Mesendoderm (in vitro differentiated cells): ENCODE measurements at regions not wholly inside any gene's neighbourhood (a gene's known extent, or its start where the extent isn't known, plus 50 kb on each side); places are given as distances from the start of the nearest gene placed in this dataset.

Experiments
- DNase-seq: peaks from one replicate; pipeline ENCODE4 v3.0.0; 2013
- H2AK5ac ChIP-seq: 2 replicates; pipeline ENCODE4 v1.6.1; 2013; ENCODE audit warnings: low read length, inconsistent platforms
- H2BK120ac ChIP-seq: 2 replicates; pipeline ENCODE4 v1.6.1; 2013; ENCODE audit warnings: low read depth, mild to moderate bottlenecking, low read length, moderate library complexity, mixed read lengths
- H2BK15ac ChIP-seq: replicated peaks from 2 replicates; pipeline ENCODE4 v1.6.1; 2013; ENCODE audit warnings: low read depth, mild to moderate bottlenecking, moderate library complexity
- H2BK5ac ChIP-seq: 2 replicates; pipeline ENCODE4 v1.6.1; 2013; ENCODE audit warnings: low read length, inconsistent platforms
- H3K18ac ChIP-seq: 2 replicates; pipeline ENCODE4 v1.6.1; 2013; ENCODE audit warnings: mild to moderate bottlenecking, low read length, mixed read lengths
- H3K23ac ChIP-seq: one replicate; pipeline ENCODE4 v1.6.1; 2013; ENCODE audit warnings: low read length
- H3K27ac ChIP-seq: 2 replicates; pipeline ENCODE4 v1.5.1; 2013; ENCODE audit warnings: low read depth, mild to moderate bottlenecking, inconsistent platforms, low read length, moderate library complexity
- H3K27me3 ChIP-seq: 2 replicates; pipeline ENCODE4 v1.6.1; 2013; ENCODE audit warnings: low read length, control low read depth, mild to moderate bottlenecking, inconsistent platforms; ENCODE audit not compliant: insufficient read depth, poor library complexity
- H3K36me3 ChIP-seq: 2 replicates; pipeline ENCODE4 v1.6.1; 2013; ENCODE audit warnings: low read length, inconsistent platforms; ENCODE audit not compliant: control insufficient read depth, insufficient read depth
- H3K4ac ChIP-seq: one replicate; pipeline ENCODE4 v1.6.1; 2013; ENCODE audit warnings: low read depth, mild to moderate bottlenecking, low read length, moderate library complexity
- H3K4me1 ChIP-seq: 2 replicates; pipeline ENCODE4 v1.6.1; 2013; ENCODE audit warnings: low read depth, low read length, inconsistent platforms; ENCODE audit not compliant: control insufficient read depth
- H3K4me2 ChIP-seq: 2 replicates; pipeline ENCODE4 v1.6.1; 2013; ENCODE audit warnings: low read length
- H3K4me3 ChIP-seq: 2 replicates; pipeline ENCODE4 v1.5.1; 2013; ENCODE audit warnings: mild to moderate bottlenecking, low read length
- H3K56ac ChIP-seq: one replicate; pipeline ENCODE4 v1.6.1; 2013; ENCODE audit warnings: low read length
- H3K79me1 ChIP-seq: 2 replicates; pipeline ENCODE4 v1.6.1; 2013; ENCODE audit warnings: low read length, inconsistent platforms
- H3K79me2 ChIP-seq: 2 replicates; pipeline ENCODE4 v1.6.1; 2013; ENCODE audit warnings: mild to moderate bottlenecking, low read length; ENCODE audit not compliant: control insufficient read depth, insufficient read depth
- H3K9ac ChIP-seq: 2 replicates; pipeline ENCODE4 v1.6.1; 2013; ENCODE audit warnings: low read length, inconsistent platforms
- H4K5ac ChIP-seq: one replicate; pipeline ENCODE4 v1.6.1; 2013; ENCODE audit warnings: low read length
- H4K8ac ChIP-seq: one replicate; pipeline ENCODE4 v1.6.1; 2013; ENCODE audit warnings: low read depth, mild to moderate bottlenecking, control low read depth, low read length, moderate library complexity
- WGBS: extraction: QIAGEN DNeasy Blood & Tissue Kit; methylation state at CpG from one replicate; pipeline ENCODE4 v1.1.7; 2013; ENCODE audit warnings: low lambda C conversion rate, missing lambda C conversion rate; ENCODE audit not compliant: insufficient coverage; ENCODE audit errors: extremely low coverage; 5-methylcytosine and 5-hydroxymethylcytosine counted together

- no peak overlapping the region for H2BK15ac ChIP-seq
- no peak overlapping the region for H3K56ac ChIP-seq
- no peaks in the 10 kb centered on the region for H3K27me3 ChIP-seq
- no peak overlapping the region for H4K8ac ChIP-seq
- H3K79me2 ChIP-seq: no peaks in the 10 kb centered on the region
- H3K18ac ChIP-seq: no peak overlapping the region
- no CpG with 5 or more reads among the region's 17 CpGs for WGBS
- H3K36me3 ChIP-seq: no peaks in the 10 kb centered on the region
- H3K27ac ChIP-seq: no peak overlapping the region
- H3K4ac ChIP-seq: no peak overlapping the region
- H3K23ac ChIP-seq: no peak overlapping the region
- no peak overlapping the region for H2BK120ac ChIP-seq
- H3K4me1 ChIP-seq: no peaks in the 10 kb centered on the region
- peak; percentile 14 for DNase-seq
- H2AK5ac ChIP-seq: no peak overlapping the region
- H2BK5ac ChIP-seq: no peak overlapping the region
- H3K4me2 ChIP-seq: no peak overlapping the region
- H4K5ac ChIP-seq: no peak overlapping the region
- no peaks in the 10 kb centered on the region for H3K79me1 ChIP-seq
- no peak overlapping the region for H3K9ac ChIP-seq
- no peak overlapping the region for H3K4me3 ChIP-seq
These were observed 92.1 kb downstream of the GALR1 start for GRCh38 chr18:77341527-77342325.

- H3K79me2 ChIP-seq: no peaks in the 10 kb centered on the region
- no CpG with 5 or more reads among the region's 10 CpGs for WGBS
- no peak overlapping the region for H3K56ac ChIP-seq
- H3K4me2 ChIP-seq: no peak overlapping the region
- no peak overlapping the region for H2AK5ac ChIP-seq
- H3K4me1 ChIP-seq: no peaks in the 10 kb centered on the region
- no peaks in the 10 kb centered on the region for H3K27me3 ChIP-seq
- no peak for DNase-seq
- H4K8ac ChIP-seq: no peak overlapping the region
- H2BK15ac ChIP-seq: no peak overlapping the region
- no peak overlapping the region for H3K9ac ChIP-seq
- no peak overlapping the region for H2BK5ac ChIP-seq
- H4K5ac ChIP-seq: no peak overlapping the region
- H3K18ac ChIP-seq: no peak overlapping the region
- no peak overlapping the region for H3K27ac ChIP-seq
- no peak overlapping the region for H3K4me3 ChIP-seq
- no peaks in the 10 kb centered on the region for H3K79me1 ChIP-seq
- no peak overlapping the region for H3K4ac ChIP-seq
- H2BK120ac ChIP-seq: no peak overlapping the region
- no peaks in the 10 kb centered on the region for H3K36me3 ChIP-seq
- H3K23ac ChIP-seq: no peak overlapping the region
These were observed 93.1 kb downstream of the GALR1 start for GRCh38 chr18:77342736-77343135.

GRCh38 chr18:77343846-77344510 is 94.3 kb downstream of the GALR1 start:
- Histone ChIP-seq H3K27ac (no peak overlapping the region), H4K8ac (no peak overlapping the region), H2BK5ac (no peak overlapping the region), H2BK15ac (no peak overlapping the region), H4K5ac (no peak overlapping the region), H3K4me1 (no peaks in the 10 kb centered on the region), H3K27me3 (no peaks in the 10 kb centered on the region), H3K18ac (no peak overlapping the region), H3K4me2 (no peak overlapping the region), H2BK120ac (no peak overlapping the region), H3K9ac (no peak overlapping the region), H3K36me3 (no peaks in the 10 kb centered on the region), H3K79me2 (no peaks in the 10 kb centered on the region), H3K23ac (no peak overlapping the region), H3K79me1 (no peaks in the 10 kb centered on the region), H3K4me3 (no peak overlapping the region), H3K4ac (no peak overlapping the region), H2AK5ac (no peak overlapping the region), H3K56ac (no peak overlapping the region)
- DNase-seq: no peak
- no CpG with 5 or more reads among the region's 14 CpGs for WGBS

- Histone ChIP-seq H2BK15ac (no peak overlapping the region), H2BK120ac (no peak overlapping the region), H3K79me1 (no peaks in the 10 kb centered on the region), H3K36me3 (no peaks in the 10 kb centered on the region), H3K56ac (no peak overlapping the region), H3K4me2 (no peak overlapping the region), H3K27ac (no peak overlapping the region), H2AK5ac (no peak overlapping the region), H3K18ac (no peak overlapping the region), H4K5ac (no peak overlapping the region), H3K27me3 (no peaks in the 10 kb centered on the region), H2BK5ac (no peak overlapping the region), H3K23ac (no peak overlapping the region), H4K8ac (no peak overlapping the region), H3K4me1 (no peaks in the 10 kb centered on the region), H3K4me3 (no peak overlapping the region), H3K79me2 (no peaks in the 10 kb centered on the region), H3K9ac (no peak overlapping the region), H3K4ac (no peak overlapping the region)
- no peak for DNase-seq
- WGBS: no CpG with 5 or more reads among the region's 11 CpGs
These were observed 95.3 kb downstream of the GALR1 start for GRCh38 chr18:77344786-77345500.

GRCh38 chr18:77346208-77346810 is 96.7 kb downstream of the GALR1 start:
- no peaks in the 10 kb centered on the region for H3K79me1 ChIP-seq
- H3K79me2 ChIP-seq: no peaks in the 10 kb centered on the region
- no peak for DNase-seq
- H3K56ac ChIP-seq: no peak overlapping the region
- no peak overlapping the region for H3K23ac ChIP-seq
- no peak overlapping the region for H4K8ac ChIP-seq
- H3K4me1 ChIP-seq: no peaks in the 10 kb centered on the region
- no peak overlapping the region for H3K27ac ChIP-seq
- H3K9ac ChIP-seq: no peak overlapping the region
- no peak overlapping the region for H3K18ac ChIP-seq
- H3K36me3 ChIP-seq: no peaks in the 10 kb centered on the region
- no peak overlapping the region for H2BK120ac ChIP-seq
- H2BK5ac ChIP-seq: no peak overlapping the region
- H2BK15ac ChIP-seq: no peak overlapping the region
- no CpG with 5 or more reads among the region's 2 CpGs for WGBS
- H3K4ac ChIP-seq: no peak overlapping the region
- H3K4me2 ChIP-seq: no peak overlapping the region
- H4K5ac ChIP-seq: no peak overlapping the region
- H3K4me3 ChIP-seq: no peak overlapping the region
- no peaks in the 10 kb centered on the region for H3K27me3 ChIP-seq
- no peak overlapping the region for H2AK5ac ChIP-seq
